Thymus (tissue), 11 donors: ENCODE measurements at regions not wholly inside any gene's neighbourhood (a gene's known extent, or its start where the extent isn't known, plus 50 kb on each side); places are given as distances from the start of the nearest gene placed in this dataset.
A peak's percentile ranks its signal among the peaks of the same experiment; 100 is the strongest.

ENCODE experiments used
- DNase-seq, 9 donors: peaks; one replicate each; pipeline ENCODE4 v3.0.0-alpha.2; 2013; ENCODE audit warnings: low spot score in 9 of 9, low read depth in 6 of 9, missing footprints in 1 of 9
- H3K27ac ChIP-seq, 2 donors: one replicate each; pipeline ENCODE4 v1.5.1; 2013; ENCODE audit warnings: control low read depth in 1 of 2, low read depth in 1 of 2, low read length in 1 of 2, mild to moderate bottlenecking in 1 of 2, moderate library complexity in 1 of 2
- H3K27me3 ChIP-seq, 2 donors: one replicate each; pipeline ENCODE4 v1.5.1; 2013; ENCODE audit warnings: low read length in 1 of 2; ENCODE audit not compliant: control insufficient read depth in 2 of 2, insufficient read depth in 1 of 2
- H3K36me3 ChIP-seq, 2 donors: one replicate each; pipeline ENCODE4 v1.5.1; 2013; ENCODE audit warnings: low read length in 1 of 2, mild to moderate bottlenecking in 1 of 2, moderate library complexity in 1 of 2; ENCODE audit not compliant: control insufficient read depth in 2 of 2, insufficient read depth in 2 of 2
- H3K4me1 ChIP-seq, 2 donors: one replicate each; pipeline ENCODE4 v1.5.1; 2013; ENCODE audit warnings: low read length in 2 of 2; ENCODE audit not compliant: control insufficient read depth in 2 of 2, insufficient read depth in 2 of 2
- H3K4me3 ChIP-seq, 2 donors: one replicate each; pipeline ENCODE4 v1.5.1; 2013; ENCODE audit warnings: low read length in 2 of 2, control low read depth in 1 of 2, mild to moderate bottlenecking in 1 of 2
- H3K9me3 ChIP-seq, 2 donors: one replicate each; pipeline ENCODE4 v1.5.1; 2013; ENCODE audit warnings: low read length in 1 of 2, mild to moderate bottlenecking in 1 of 2; ENCODE audit not compliant: control insufficient read depth in 2 of 2, insufficient read depth in 1 of 2
- WGBS: extraction: QIAGEN DNeasy Blood & Tissue Kit; methylation state at CpG from one replicate; pipeline ENCODE4 v1.1.7; 2013; 5-methylcytosine and 5-hydroxymethylcytosine counted together
- donor health status: healthy.

GRCh38 chr1:56265216-56265615 is 314.1 kb downstream of the PLPP3 start:
- peak in 1 of 9 donors; percentile 7 for DNase-seq

GRCh38 chr1:56263908-56264307 is 315.5 kb downstream of the PLPP3 start:
- 96% methylated on average over 3 of the region's 3 CpGs for WGBS
- Histone ChIP-seq H3K36me3 (no peaks in the 10 kb centered on the region), H3K9me3 (no peaks in the 10 kb centered on the region), H3K27ac (no peak overlapping the region), H3K4me3 (no peak overlapping the region), H3K27me3 (no peaks in the 10 kb centered on the region), H3K4me1 (no peaks in the 10 kb centered on the region)
- DNase-seq = no peak

More at GRCh38 chr1:56265216-56265615, 314.1 kb downstream of the PLPP3 start:
- Histone ChIP-seq H3K9me3 (no peaks in the 10 kb centered on the region), H3K27ac (no peak overlapping the region), H3K4me3 (no peak overlapping the region), H3K36me3 (no peaks in the 10 kb centered on the region), H3K4me1 (no peaks in the 10 kb centered on the region), H3K27me3 (no peaks in the 10 kb centered on the region)

- H3K27ac ChIP-seq = no peak overlapping the region
- no peaks in the 10 kb centered on the region for H3K27me3 ChIP-seq
- 80% methylated on average over 5 of the region's 5 CpGs for WGBS
- peak in 5 of 9 donors; percentile 4 to 60 (median 29) for DNase-seq
- H3K4me3 ChIP-seq = no peak overlapping the region
- H3K4me1 ChIP-seq = peaks cover 0 to 16% of the 10 kb centered on the region in 2 donors
- no peaks in the 10 kb centered on the region for H3K9me3 ChIP-seq
- no peaks in the 10 kb centered on the region for H3K36me3 ChIP-seq
Measured at GRCh38 chr1:56258371-56258770, 321.0 kb downstream of the PLPP3 start.

GRCh38 chr1:56257726-56258125 is 321.6 kb downstream of the PLPP3 start:
- Histone ChIP-seq H3K27ac (no peak overlapping the region), H3K4me1 (peaks cover 0 to 16% of the 10 kb centered on the region in 2 donors), H3K36me3 (no peaks in the 10 kb centered on the region), H3K27me3 (no peaks in the 10 kb centered on the region), H3K4me3 (no peak overlapping the region), H3K9me3 (no peaks in the 10 kb centered on the region)
- no peak for DNase-seq
- WGBS = 95% methylated on average over 5 of the region's 5 CpGs

- 93% methylated on average over 4 of the region's 4 CpGs for WGBS
- Histone ChIP-seq H3K27ac (peak overlapping the region in 1 of 2 donors; percentile 36), H3K27me3 (no peaks in the 10 kb centered on the region), H3K9me3 (no peaks in the 10 kb centered on the region), H3K36me3 (no peaks in the 10 kb centered on the region), H3K4me3 (no peak overlapping the region), H3K4me1 (peaks cover 0 to 16% of the 10 kb centered on the region in 2 donors)
- DNase-seq = no peak
Measured at GRCh38 chr1:56256153-56257000, 323.0 kb downstream of the PLPP3 start.

- no peak overlapping the region for H3K4me3 ChIP-seq
- no peaks in the 10 kb centered on the region for H3K9me3 ChIP-seq
- peak in 2 of 9 donors; percentile 4 to 15 for DNase-seq
- peak overlapping the region in 1 of 2 donors; percentile 36 for H3K27ac ChIP-seq
- no peaks in the 10 kb centered on the region for H3K27me3 ChIP-seq
- H3K4me1 ChIP-seq = peaks cover 0 to 16% of the 10 kb centered on the region in 2 donors
- no peaks in the 10 kb centered on the region for H3K36me3 ChIP-seq
- 89% methylated on average over 5 of the region's 5 CpGs for WGBS
Measured at GRCh38 chr1:56255516-56256152, 323.7 kb downstream of the PLPP3 start.

- no peak for DNase-seq
- no peak overlapping the region for H3K27ac ChIP-seq
- 96% methylated on average over 2 of the region's 2 CpGs for WGBS
- peaks cover 0 to 16% of the 10 kb centered on the region in 2 donors for H3K4me1 ChIP-seq
- H3K27me3 ChIP-seq = no peaks in the 10 kb centered on the region
- no peaks in the 10 kb centered on the region for H3K9me3 ChIP-seq
- no peak overlapping the region for H3K4me3 ChIP-seq
- no peaks in the 10 kb centered on the region for H3K36me3 ChIP-seq
Measured at GRCh38 chr1:56254130-56254529, 325.2 kb downstream of the PLPP3 start.

- WGBS = 67% methylated on average over 1 of the region's 1 CpG
- no peak overlapping the region for H3K4me3 ChIP-seq
- H3K9me3 ChIP-seq = no peaks in the 10 kb centered on the region
- no peak overlapping the region for H3K27ac ChIP-seq
- no peaks in the 10 kb centered on the region for H3K36me3 ChIP-seq
- no peak for DNase-seq
- H3K27me3 ChIP-seq = no peaks in the 10 kb centered on the region
- peaks cover 0 to 4% of the 10 kb centered on the region in 2 donors for H3K4me1 ChIP-seq
Measured at GRCh38 chr1:56250809-56251208, 328.6 kb downstream of the PLPP3 start.

GRCh38 chr1:56249234-56249633 is 330.1 kb downstream of the PLPP3 start:
- Histone ChIP-seq H3K4me3 (no peak overlapping the region), H3K36me3 (no peaks in the 10 kb centered on the region), H3K9me3 (no peaks in the 10 kb centered on the region), H3K4me1 (no peaks in the 10 kb centered on the region), H3K27ac (no peak overlapping the region), H3K27me3 (no peaks in the 10 kb centered on the region)
- 22% methylated on average over 2 of the region's 2 CpGs for WGBS
- DNase-seq = no peak
